Stimulated activated CD4-positive, alpha-beta T cell treated with anti-CD3 and anti-CD28 coated beads, Interleukin-2, amount 100 ng/mL, for 48 hours (primary cell): ENCODE measurements at regions not wholly inside any gene's neighbourhood (a gene's known extent, or its start where the extent isn't known, plus 50 kb on each side); places are given as distances from the start of the nearest gene placed in this dataset.
"Not testable (repeated sequence)": the region's sequence is repeated elsewhere in the genome, so short reads cannot be mapped to it uniquely, and the experiment has no call there.

Experiments used
- DNase-seq, 2 donors: peaks; one replicate each; pipeline ENCODE4 v3.0.0-alpha.2; 2020

DNA sequence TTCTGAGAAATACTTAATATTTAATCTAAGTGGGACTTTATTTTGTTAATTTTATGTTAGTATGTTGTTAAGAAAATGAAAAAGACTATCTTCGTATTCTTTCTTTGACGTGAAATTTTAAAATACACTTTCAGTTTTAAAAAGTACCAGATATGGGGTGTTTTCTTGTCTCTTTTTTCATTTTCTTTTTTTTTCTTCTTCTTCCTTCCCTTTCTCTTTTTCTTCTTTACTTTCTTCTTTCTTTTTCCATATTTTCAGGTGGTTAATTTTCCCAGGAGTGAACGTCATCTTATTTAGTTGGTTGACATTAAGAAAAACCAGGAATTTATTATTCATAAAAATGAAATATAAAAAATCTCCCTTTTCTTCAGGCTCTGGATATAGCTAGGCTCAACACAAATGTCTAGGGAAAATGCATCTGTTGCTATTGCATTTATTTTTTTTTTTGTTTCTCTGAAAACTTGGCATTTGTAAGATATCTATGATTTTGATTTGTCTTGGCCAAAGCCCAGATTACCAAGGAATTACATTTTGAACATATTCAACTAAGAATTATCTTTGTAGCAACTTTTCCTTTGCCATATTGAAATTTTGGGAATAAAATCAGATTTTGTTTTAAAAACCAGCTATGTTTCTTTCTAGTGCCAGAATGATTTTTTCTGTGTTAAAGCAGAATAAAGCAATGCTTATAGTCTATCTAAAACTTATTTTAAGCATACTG is 241.3 kb upstream of the FOXP2 start:
- DNase-seq: no peak

- not testable (repeated sequence) for DNase-seq
Measured at GRCh38 chr7:114169389-114169788, 245.2 kb upstream of the FOXP2 start.

- no peak for DNase-seq
Measured at GRCh38 chr7:114160925-114161324, 242.1 kb upstream of the PPP1R3A start.

DNA sequence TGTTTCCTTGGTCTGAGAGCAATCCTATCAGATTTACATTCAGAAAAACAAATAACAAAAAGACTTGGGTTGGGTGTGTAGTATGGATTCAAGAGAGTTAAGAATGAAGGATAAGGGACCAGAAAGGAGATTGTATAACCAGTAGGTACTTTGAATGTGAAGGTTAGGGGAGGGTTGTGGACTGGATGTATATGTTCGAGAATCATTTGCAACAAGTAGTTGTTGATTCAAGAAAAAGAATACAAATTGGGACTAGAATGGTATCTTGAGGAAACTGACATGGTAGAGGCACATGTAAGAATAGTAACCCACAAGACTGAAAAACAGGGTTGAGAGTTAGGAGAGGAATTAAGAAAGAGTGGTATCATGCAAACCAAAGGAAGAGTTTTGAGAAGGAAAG is 240.0 kb upstream of the PPP1R3A start:
- no peak for DNase-seq

GRCh38 chr7:114158275-114158674 is 239.5 kb upstream of the PPP1R3A start:
- no peak for DNase-seq

GRCh38 chr7:114156178-114156577 is 237.4 kb upstream of the PPP1R3A start:
- DNase-seq: no peak

GRCh38 chr7:114155116-114156110 is 236.6 kb upstream of the PPP1R3A start:
- DNase-seq: no peak

GRCh38 chr7:114153700-114154099 is 234.9 kb upstream of the PPP1R3A start:
- no peak for DNase-seq

GRCh38 chr7:114152314-114152938 is 233.6 kb upstream of the PPP1R3A start:
- no peak for DNase-seq

GRCh38 chr7:114151777-114152176 is 233.0 kb upstream of the PPP1R3A start:
- DNase-seq: no peak

- DNase-seq: no peak
Measured at GRCh38 chr7:114150689-114151088, 231.9 kb upstream of the PPP1R3A start.

DNA sequence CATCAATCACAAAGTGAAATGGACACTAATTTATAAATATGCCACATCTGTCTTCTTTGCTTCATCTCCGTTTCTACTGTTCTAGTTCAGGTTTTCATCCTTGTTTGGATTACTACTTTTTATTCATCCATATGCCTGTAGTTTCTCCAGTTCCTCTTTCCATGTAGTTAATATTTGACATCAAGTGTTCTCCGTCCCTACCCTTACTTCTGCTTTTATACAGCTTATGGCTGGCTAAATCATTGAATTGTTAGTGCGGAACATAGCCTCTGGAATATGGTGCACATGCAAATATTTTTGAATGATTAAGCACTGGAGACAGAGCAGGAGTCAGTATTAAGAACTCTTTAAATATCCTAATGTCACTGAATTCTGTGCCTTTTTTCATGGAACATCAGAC is 230.0 kb upstream of the PPP1R3A start:
- no peak for DNase-seq

DNA sequence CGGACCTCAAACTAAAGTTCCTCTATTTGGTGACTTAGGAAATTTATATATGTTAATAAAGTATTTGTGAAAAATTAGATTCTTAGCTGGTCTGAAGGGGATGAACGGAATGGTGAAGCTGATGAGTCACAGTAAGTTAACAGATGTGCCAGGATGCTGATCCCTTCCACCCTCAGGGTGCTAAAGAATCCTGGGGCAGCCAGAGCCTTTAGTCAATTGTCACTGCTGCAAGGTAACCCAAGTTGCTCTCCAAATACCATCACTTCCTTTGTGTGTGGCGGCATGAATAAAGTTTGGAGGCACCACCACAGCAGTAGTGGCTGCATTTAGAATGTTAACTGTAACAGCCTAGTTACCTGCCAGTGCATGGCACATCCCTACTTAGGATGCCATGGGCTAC is 222.6 kb upstream of the PPP1R3A start:
- no peak for DNase-seq

- DNase-seq: no peak
Measured at GRCh38 chr7:114140561-114140960, 221.8 kb upstream of the PPP1R3A start.

DNA sequence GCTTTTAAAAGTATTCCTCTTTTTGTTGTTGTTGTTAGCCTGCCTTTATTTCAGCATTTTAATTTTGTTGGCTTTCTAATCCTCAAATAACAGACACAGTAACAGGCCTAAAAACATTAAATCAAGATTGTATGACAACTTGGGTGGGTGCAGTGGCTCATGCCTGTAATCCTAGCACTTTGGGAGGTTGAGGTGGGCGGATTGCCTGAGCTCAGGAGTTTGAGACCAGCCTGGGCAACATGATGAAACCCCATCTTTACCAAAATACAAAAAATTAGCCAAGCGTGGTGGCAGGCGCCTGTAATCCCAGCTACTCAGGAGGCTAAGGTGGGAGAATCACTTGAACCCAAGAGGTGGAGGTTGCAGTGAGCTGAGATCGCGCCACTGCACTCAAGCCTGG is 220.9 kb upstream of the PPP1R3A start:
- DNase-seq: not testable (repeated sequence)

GRCh38 chr7:114138587-114138986 is 219.8 kb upstream of the PPP1R3A start:
- DNase-seq: no peak

GRCh38 chr7:114133717-114134116 is 214.9 kb upstream of the PPP1R3A start:
- DNase-seq: no peak

DNA sequence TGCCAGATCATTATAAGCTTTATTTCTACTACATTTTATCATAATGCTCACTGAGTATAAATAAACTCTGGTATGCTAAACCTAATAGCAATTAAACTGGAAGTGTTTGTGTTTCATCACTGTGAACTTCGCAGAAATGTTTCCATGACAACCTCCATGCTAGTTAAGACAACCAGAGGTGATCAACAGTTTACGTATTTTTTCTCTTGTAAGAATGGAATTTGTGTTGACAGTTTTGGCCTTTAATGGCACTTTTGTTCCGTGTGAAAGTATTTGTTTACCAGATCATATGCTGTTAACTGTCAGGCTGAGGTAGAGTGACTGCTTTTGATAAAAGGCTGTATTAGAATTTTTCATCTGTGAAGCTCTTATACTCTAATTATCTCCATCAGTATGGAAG is 212.1 kb upstream of the PPP1R3A start:
- DNase-seq: no peak

GRCh38 chr7:114128880-114129279 is 210.1 kb upstream of the PPP1R3A start:
- no peak for DNase-seq

- no peak for DNase-seq
Measured at GRCh38 chr7:114126095-114126494, 207.3 kb upstream of the PPP1R3A start.

DNA sequence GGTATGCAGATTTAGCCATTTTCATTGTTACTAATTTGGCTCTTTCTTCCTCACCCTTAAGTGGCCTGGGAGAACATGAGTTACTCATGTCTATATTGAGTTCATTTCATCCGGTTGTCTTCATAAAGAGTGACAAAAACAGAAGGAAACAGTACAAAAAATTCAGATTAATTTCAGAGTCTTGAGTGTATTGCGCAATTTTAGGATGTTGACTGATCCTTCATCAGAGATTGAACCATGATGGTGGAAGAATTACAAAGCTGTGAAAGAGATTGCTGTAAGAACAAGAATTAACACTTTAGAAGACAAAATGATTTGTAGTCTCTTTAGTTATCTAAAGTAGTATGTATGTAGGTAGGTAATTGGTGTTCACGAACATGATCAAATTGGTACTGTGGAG is 194.0 kb upstream of the PPP1R3A start:
- DNase-seq: no peak

DNA sequence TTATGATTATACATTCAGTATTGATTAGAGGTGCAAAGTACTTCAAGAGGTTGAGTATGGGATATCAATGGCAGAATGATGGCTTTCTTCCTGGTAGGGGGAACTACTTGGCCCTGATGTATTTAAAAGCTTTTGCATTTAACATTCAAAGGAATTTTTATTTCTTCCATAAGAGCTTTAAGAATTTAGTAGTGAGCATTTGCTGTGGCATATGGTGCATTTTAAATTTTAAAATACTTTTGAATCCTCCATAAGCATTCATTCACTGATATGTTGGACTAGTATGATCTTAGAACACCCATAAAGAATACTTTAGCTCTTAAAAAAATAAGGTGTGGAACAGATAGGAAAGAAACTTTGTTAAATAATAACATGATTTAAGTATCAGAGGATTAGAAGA is 191.9 kb upstream of the PPP1R3A start:
- DNase-seq: no peak

GRCh38 chr7:114109721-114110120 is 190.9 kb upstream of the PPP1R3A start:
- no peak for DNase-seq

- no peak for DNase-seq
Measured at GRCh38 chr7:114109304-114109703, 190.5 kb upstream of the PPP1R3A start.
